HEK293T (cell line): ENCODE measurements at regions not wholly inside any gene's neighbourhood (a gene's known extent, or its start where the extent isn't known, plus 50 kb on each side); places are given as distances from the start of the nearest gene placed in this dataset.
"Not testable (repeated sequence)": the region's sequence is repeated elsewhere in the genome, so short reads cannot be mapped to it uniquely, and the experiment has no call there.

ENCODE experiments used
- CTCF ChIA-PET: fragments of 350-600 bp; formaldehyde crosslinking; extraction: SDS; loops from one replicate; lab custom pipeline; 2021; ENCODE audit warnings: antibody characterized with exemption, inconsistent platforms; lab: Yijun Ruan, JAX
- POLR2A ChIA-PET: fragments of 350-600 bp; formaldehyde crosslinking; extraction: SDS; loops from one replicate; lab custom pipeline; 2020; ENCODE audit warnings: antibody characterized with exemption, inconsistent platforms; lab: Yijun Ruan, JAX
- DNase-seq: peaks from one replicate; pipeline ENCODE4 v3.0.0; 2012; ENCODE audit warnings: mixed read lengths; ENCODE audit errors: extremely low spot score
- ARNT ChIP-seq: fragments of 450-650 bp; IDR thresholded peaks from 2 replicates; pipeline ENCODE4 v1.6.1; 2017; ENCODE audit warnings: mild to moderate bottlenecking
- BHLHE40 ChIP-seq: fragments of 450-650 bp; IDR thresholded peaks from 2 replicates; pipeline ENCODE4 v1.6.1; 2016; ENCODE audit warnings: mild to moderate bottlenecking, moderate library complexity, borderline replicate concordance
- CTBP1 ChIP-seq: fragments of 450-650 bp; IDR thresholded peaks from 2 replicates; pipeline ENCODE4 v1.6.1; 2016; ENCODE audit warnings: borderline replicate concordance
- ELF4 ChIP-seq: fragments of 450-650 bp; IDR thresholded peaks from 2 replicates; pipeline ENCODE4 v1.6.1; 2017; ENCODE audit warnings: antibody characterized with exemption
- FOXA1 ChIP-seq: fragments of 450-650 bp; IDR thresholded peaks from 2 replicates; pipeline ENCODE4 v1.6.1; 2016; ENCODE audit warnings: mild to moderate bottlenecking
- FOXK2 ChIP-seq: fragments of 450-650 bp; IDR thresholded peaks from 2 replicates; pipeline ENCODE4 v1.6.1; 2016; ENCODE audit warnings: mild to moderate bottlenecking
- FOXM1 ChIP-seq: fragments of 450-650 bp; IDR thresholded peaks from 2 replicates; pipeline ENCODE4 v1.6.1; 2017; ENCODE audit warnings: mild to moderate bottlenecking, borderline replicate concordance
- HDGF ChIP-seq: fragments of 450-650 bp; IDR thresholded peaks from 2 replicates; pipeline ENCODE4 v1.6.1; 2017; ENCODE audit warnings: antibody characterized with exemption, borderline replicate concordance
- L3MBTL2 ChIP-seq: fragments of 450-650 bp; conservative IDR thresholded peaks from 2 replicates; pipeline ENCODE4 v1.6.1; 2016; ENCODE audit warnings: mild to moderate bottlenecking
- LEF1 ChIP-seq: fragments of 450-650 bp; IDR thresholded peaks from 2 replicates; pipeline ENCODE4 v1.6.1; 2017; ENCODE audit warnings: mild to moderate bottlenecking, borderline replicate concordance
- NFRKB ChIP-seq: fragments of 450-650 bp; IDR thresholded peaks from 2 replicates; pipeline ENCODE4 v1.6.1; 2016; ENCODE audit warnings: mild to moderate bottlenecking, moderate library complexity
- PKNOX1 ChIP-seq: fragments of 450-650 bp; IDR thresholded peaks from 2 replicates; pipeline ENCODE4 v1.6.1; 2016
- SP1 ChIP-seq: fragments of 450-650 bp; IDR thresholded peaks from 2 replicates; pipeline ENCODE4 v1.6.1; 2017
- SUZ12 ChIP-seq: fragments of 450-650 bp; IDR thresholded peaks from 2 replicates; pipeline ENCODE4 v1.6.1; 2016; ENCODE audit warnings: mild to moderate bottlenecking
- TARDBP ChIP-seq: fragments of 450-650 bp; IDR thresholded peaks from 2 replicates; pipeline ENCODE4 v1.6.1; 2016
- ZNF384 ChIP-seq: fragments of 450-650 bp; IDR thresholded peaks from 2 replicates; pipeline ENCODE4 v1.6.1; 2016

- no peak for DNase-seq
- ChIA-PET CTCF (no interaction called here), POLR2A (no interaction called here)
- TF ChIP-seq PKNOX1 = no peak
- no peak for TF ChIP-seq FOXM1
- TF ChIP-seq FOXA1 = no peak
- TF ChIP-seq ZNF384 = no peak
- no peak for TF ChIP-seq SUZ12
- TF ChIP-seq CTBP1 = no peak
- TF ChIP-seq NFRKB = no peak
- TF ChIP-seq ARNT = no peak
- no peak for TF ChIP-seq TARDBP
- TF ChIP-seq BHLHE40 = no peak
- TF ChIP-seq LEF1 = no peak
- TF ChIP-seq ELF4 = no peak
- TF ChIP-seq SP1 = no peak
- TF ChIP-seq FOXK2 = no peak
- no peak for TF ChIP-seq L3MBTL2
- no peak for TF ChIP-seq HDGF
Observed at GRCh38 chr5:174490728-174491127, 233.7 kb upstream of the MSX2 start.

- CTCF ChIA-PET = no interaction called here
- DNase-seq = peak; percentile 3
- POLR2A ChIA-PET = interaction anchor here (1.7 kb wide), 1 partner anchor 12 kb away, joined by 4 read pairs; no protein-coding TSS in a partner anchor
- TF ChIP-seq CTBP1 (no peak), FOXM1 (no peak), SP1 (no peak), BHLHE40 (no peak), HDGF (no peak), TARDBP (no peak), SUZ12 (no peak), NFRKB (no peak), LEF1 (no peak), L3MBTL2 (no peak), PKNOX1 (no peak), FOXK2 (no peak), ZNF384 (no peak), FOXA1 (no peak), ARNT (no peak), ELF4 (no peak)
Observed at GRCh38 chr5:174491265-174491664, 233.1 kb upstream of the MSX2 start.

DNA sequence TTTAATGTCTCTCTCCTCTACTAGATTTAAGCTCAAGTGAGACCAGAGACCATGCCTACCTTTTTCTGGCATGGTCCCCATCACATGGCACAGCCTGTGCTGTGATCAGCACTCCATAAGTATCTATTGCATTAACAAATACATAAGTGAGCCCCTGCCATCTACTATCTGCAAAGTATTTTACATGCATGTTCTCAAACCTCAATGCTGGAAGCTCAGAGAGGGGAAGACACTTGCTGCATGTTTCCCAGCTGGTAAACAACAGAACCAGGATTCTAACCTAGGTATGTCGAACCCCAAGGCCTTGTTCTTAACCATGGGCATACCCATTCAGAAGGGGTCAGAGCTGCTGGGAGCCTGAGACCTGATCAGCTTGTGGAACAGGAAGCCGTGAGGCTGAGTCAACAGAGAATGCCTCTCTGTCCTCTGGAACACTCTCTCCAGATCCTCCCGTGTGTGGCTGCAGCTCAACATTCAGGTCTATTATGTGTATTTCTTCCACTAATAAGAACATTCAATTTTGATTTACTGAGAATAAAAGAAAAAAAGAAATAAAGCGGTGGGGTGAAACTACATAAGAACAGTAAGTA lies 232.5 kb upstream of the MSX2 start:
- ChIA-PET CTCF (no interaction called here), POLR2A (interaction anchor here (1.7 kb wide), 1 partner anchor 12 kb away, joined by 4 read pairs; no protein-coding TSS in a partner anchor)
- no peak for DNase-seq
- TF ChIP-seq HDGF (no peak), NFRKB (no peak), FOXA1 (no peak), ZNF384 (no peak), LEF1 (no peak), FOXK2 (no peak), SUZ12 (no peak), CTBP1 (no peak), BHLHE40 (no peak), TARDBP (no peak), SP1 (no peak), PKNOX1 (no peak), ARNT (no peak), FOXM1 (no peak), ELF4 (no peak), L3MBTL2 (no peak)

DNA sequence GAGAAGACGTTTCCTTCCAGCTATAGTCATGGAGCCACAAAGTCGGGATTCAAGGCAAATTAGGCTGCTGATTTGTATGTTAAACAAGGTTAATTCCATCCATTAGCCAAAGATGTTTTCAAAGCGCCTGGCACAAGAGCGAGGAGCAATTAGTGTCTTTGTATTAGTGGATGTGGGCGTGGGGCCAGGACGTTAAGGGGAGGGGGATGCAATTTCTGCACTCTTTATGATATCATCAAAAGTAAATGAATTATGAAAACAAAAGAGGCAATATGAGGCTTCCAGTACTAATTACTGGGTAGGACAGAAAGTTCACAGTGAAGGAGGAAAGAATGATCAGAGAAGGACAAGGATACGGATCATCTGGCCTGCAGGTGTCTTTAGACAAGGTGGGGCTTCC lies 230.9 kb upstream of the MSX2 start:
- CTCF ChIA-PET = interaction anchor here (0.6 to 1.0 kb wide), 2 partner anchors 11 to 153 kb away, joined by 3 to 5 read pairs; no protein-coding TSS in a partner anchor
- no peak for DNase-seq
- POLR2A ChIA-PET = no interaction called here
- TF ChIP-seq PKNOX1 (no peak), ARNT (no peak), FOXM1 (no peak), TARDBP (no peak), LEF1 (no peak), SP1 (no peak)

DNA sequence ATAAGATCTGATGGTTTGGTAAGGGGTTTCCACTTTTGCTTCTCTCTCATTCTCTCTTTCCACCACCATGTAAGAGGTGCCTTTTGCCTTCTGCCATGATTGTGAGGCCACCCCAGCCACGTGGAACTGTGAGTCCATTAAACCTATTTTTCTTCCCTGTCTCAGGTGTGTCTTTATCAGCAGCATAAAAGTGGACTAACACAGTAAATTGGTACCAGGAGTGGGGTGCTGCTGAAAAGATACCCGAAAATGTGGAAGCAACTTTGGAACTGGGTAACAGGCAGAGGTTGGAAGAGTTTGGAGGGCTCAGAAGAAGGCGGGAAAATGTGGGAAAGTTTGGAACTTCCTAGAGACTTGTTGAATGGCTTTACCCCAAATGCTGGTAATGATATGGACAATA lies 226.4 kb upstream of the MSX2 start:
- DNase-seq, CTCF ChIA-PET, POLR2A ChIA-PET: not testable (repeated sequence)

- DNase-seq, CTCF ChIA-PET, POLR2A ChIA-PET: not testable (repeated sequence)
Observed at GRCh38 chr5:174498575-174498974, 225.8 kb upstream of the MSX2 start.
